IPS DF 6.9 (cell line): ENCODE measurements at regions not wholly inside any gene's neighbourhood (a gene's known extent, or its start where the extent isn't known, plus 50 kb on each side); places are given as distances from the start of the nearest gene placed in this dataset.

Experiments used
- DNase-seq: peaks from one replicate; pipeline ENCODE4 v3.0.0-alpha.2; 2013; ENCODE audit warnings: low read depth, low spot score
- H3K27ac ChIP-seq: one replicate; pipeline ENCODE4 v1.5.1; 2013; ENCODE audit warnings: low read length, control low read depth
- H3K27me3 ChIP-seq: 2 replicates; pipeline ENCODE4 v1.6.1; 2013; ENCODE audit warnings: mild to moderate bottlenecking, low read length; ENCODE audit not compliant: control insufficient read depth, insufficient read depth
- H3K36me3 ChIP-seq: 2 replicates; pipeline ENCODE4 v1.6.1; 2013; ENCODE audit warnings: low read length; ENCODE audit not compliant: control insufficient read depth, insufficient read depth
- H3K4me1 ChIP-seq: 2 replicates; pipeline ENCODE4 v1.6.1; 2013; ENCODE audit warnings: low read length; ENCODE audit not compliant: control insufficient read depth, insufficient read depth
- H3K4me3 ChIP-seq: 2 replicates; pipeline ENCODE4 v1.5.1; 2013; ENCODE audit warnings: mild to moderate bottlenecking, low read length
- H3K9me3 ChIP-seq: 2 replicates; pipeline ENCODE4 v1.6.1; 2013; ENCODE audit warnings: low read length, inconsistent platforms; ENCODE audit not compliant: control insufficient read depth, insufficient read depth
- WGBS: extraction: QIAGEN DNeasy Blood & Tissue Kit; methylation state at CpG from one replicate; pipeline ENCODE4 v1.1.7; 2013; ENCODE audit warnings: mixed read lengths, missing lambda C conversion rate; ENCODE audit not compliant: insufficient read length, insufficient coverage; 5-methylcytosine and 5-hydroxymethylcytosine counted together

DNA sequence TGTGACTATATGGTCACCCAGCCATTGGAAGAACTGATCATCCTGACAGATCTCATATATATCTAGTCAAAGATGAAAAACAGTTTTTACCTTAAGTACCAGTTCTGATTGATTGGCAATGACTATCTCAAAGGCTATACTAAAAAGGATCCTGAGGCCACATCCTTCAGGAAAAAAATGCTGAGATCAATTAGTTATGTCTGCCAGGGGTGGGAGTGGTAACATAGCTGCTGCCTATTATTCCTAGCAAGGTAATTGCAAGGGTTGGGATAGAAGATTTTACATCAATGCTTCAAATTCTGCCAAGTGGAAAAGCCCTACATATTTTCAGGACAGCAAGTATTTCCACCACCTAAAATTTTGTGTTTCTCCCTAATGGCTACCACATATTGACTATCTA lies 114.7 kb downstream of the C1D start:
- no peaks in the 10 kb centered on the region for H3K27me3 ChIP-seq
- no peaks in the 10 kb centered on the region for H3K36me3 ChIP-seq
- H3K4me3 ChIP-seq: no peak overlapping the region
- no peaks in the 10 kb centered on the region for H3K9me3 ChIP-seq
- H3K4me1 ChIP-seq: no peaks in the 10 kb centered on the region
- no peak overlapping the region for H3K27ac ChIP-seq
- no peak for DNase-seq

DNA sequence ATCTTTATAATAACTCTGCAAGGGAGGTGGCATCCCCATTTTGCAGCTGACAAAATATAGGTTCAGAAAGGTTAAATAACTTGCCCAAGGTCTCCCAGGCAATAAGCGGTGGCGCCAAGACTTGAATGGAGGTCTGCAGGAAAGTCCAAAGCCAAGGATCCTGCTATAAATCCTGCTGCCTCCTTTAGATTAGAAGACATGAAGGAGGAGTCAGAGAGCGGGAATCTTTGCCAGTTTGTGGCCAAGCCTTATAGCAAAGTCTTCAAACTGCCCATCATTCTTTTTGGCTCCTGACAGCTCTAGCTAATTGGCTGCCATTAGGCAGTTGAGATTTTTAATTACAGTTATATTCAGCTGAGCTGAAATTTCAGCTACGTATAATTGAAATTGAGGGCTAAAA lies 114.3 kb downstream of the C1D start:
- no peak overlapping the region for H3K4me3 ChIP-seq
- no peaks in the 10 kb centered on the region for H3K27me3 ChIP-seq
- H3K9me3 ChIP-seq: no peaks in the 10 kb centered on the region
- DNase-seq: no peak
- H3K4me1 ChIP-seq: peaks cover 1% of the 10 kb centered on the region; the same call in 1 of the 2 replicates
- no peak overlapping the region for H3K27ac ChIP-seq
- no CpG with 5 or more reads among the region's 4 CpGs for WGBS
- no peaks in the 10 kb centered on the region for H3K36me3 ChIP-seq

DNA sequence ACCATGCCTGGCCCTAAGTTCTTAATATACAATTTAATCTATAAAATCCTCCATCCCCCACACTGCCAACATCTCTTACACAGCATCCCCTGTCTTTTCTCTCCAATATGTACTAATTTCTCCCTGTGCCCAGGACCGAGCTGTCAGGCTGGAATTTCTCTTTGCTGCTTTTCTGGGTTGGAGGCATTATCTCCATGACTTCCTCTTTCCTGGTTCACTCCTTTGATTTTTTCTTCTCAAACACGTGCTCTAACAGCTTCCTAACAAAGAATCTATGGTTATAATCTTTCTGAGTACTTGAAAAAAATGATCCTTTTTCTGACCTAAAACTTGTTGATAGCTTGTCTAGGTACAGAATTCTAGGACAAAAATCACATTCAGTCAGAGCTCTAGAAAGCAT lies 112.8 kb downstream of the C1D start:
- no CpG with 5 or more reads among the region's 2 CpGs for WGBS
- DNase-seq: no peak
- Histone ChIP-seq H3K36me3 (no peaks in the 10 kb centered on the region), H3K4me3 (no peak overlapping the region), H3K27me3 (no peaks in the 10 kb centered on the region), H3K9me3 (no peaks in the 10 kb centered on the region), H3K4me1 (peaks cover 1% of the 10 kb centered on the region; the same call in 1 of the 2 replicates), H3K27ac (no peak overlapping the region)

DNA sequence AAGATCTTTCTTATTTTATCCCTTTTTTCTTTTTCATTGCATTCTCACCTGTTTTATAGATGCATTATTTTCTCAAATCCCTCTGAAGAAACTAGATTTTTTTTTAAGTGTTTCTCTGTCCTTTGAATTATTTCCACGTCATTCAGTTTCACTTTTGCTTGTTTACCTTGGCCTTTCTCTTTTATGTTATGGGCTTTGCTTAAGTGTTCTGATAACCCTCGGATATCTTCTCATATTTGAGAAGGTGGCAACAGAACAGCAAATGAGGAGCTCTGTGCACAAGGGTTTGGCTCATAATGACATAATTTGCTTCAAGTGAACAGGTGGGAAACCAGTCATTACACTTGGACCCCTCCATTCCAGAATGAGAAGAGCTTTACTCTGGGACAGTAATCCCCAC lies 111.9 kb downstream of the C1D start:
- H3K4me1 ChIP-seq: peaks cover 1% of the 10 kb centered on the region; the same call in 1 of the 2 replicates
- no peaks in the 10 kb centered on the region for H3K9me3 ChIP-seq
- WGBS: no CpG with 5 or more reads among the region's 2 CpGs
- H3K4me3 ChIP-seq: no peak overlapping the region
- no peak for DNase-seq
- no peaks in the 10 kb centered on the region for H3K36me3 ChIP-seq
- H3K27me3 ChIP-seq: no peaks in the 10 kb centered on the region
- H3K27ac ChIP-seq: no peak overlapping the region

DNA sequence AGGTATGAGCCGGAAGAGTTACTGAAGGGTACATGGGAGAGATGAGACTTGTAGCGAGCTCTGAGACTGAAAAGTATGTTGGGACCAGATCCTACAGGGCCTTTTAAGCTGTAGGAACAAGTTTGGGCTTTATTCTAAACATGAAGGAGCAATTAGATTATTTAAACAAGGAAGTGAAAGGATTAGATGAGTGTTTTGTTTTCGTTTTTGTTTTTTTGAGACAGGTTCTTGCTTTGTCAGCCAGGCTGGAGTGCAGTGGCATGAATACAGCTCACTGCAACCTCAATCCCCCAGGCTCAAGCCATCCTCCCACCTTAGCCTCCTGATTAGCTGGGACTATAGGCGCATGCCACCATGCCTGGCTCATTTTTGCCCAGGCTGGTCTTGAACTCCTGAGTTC lies 110.7 kb downstream of the C1D start:
- no peak overlapping the region for H3K27ac ChIP-seq
- no peaks in the 10 kb centered on the region for H3K27me3 ChIP-seq
- peaks cover 1% of the 10 kb centered on the region; the same call in 1 of the 2 replicates for H3K4me1 ChIP-seq
- no peaks in the 10 kb centered on the region for H3K9me3 ChIP-seq
- H3K36me3 ChIP-seq: no peaks in the 10 kb centered on the region
- 100% methylated on average over 1 of the region's 4 CpGs for WGBS
- no peak for DNase-seq
- no peak overlapping the region for H3K4me3 ChIP-seq

DNA sequence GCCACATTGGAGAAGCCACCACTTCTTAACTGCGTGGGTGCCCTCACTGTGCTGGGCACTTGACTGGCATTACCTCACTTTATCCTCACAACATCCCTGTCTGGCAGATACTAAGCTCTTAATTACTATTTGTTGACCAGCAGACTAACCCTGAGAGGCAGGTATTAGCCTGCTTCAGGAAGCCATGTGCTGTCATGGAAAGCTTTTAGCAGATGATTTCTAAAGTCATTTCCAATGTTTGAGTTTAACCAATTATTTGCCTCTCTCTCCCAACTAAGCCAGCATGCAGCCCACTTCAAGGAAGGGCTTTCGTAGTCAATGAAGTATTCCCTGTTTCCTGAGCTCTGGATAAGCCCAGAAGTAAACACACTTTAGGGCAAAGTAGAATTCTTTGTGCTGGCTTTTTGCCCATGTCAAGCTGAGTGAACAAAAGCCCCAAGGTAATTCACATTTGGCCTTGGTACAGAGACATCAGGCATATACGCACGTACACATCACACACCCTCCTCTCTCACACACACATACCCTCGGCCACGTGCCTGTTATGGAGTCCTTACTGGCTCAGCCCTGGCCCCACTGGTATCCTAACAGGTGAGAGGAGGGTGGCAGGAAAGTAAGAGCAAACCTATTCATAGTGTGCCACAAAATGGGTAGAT lies 108.6 kb downstream of the C1D start:
- Histone ChIP-seq H3K4me3 (no peak overlapping the region), H3K4me1 (peaks cover 1% of the 10 kb centered on the region; the same call in 1 of the 2 replicates), H3K9me3 (no peaks in the 10 kb centered on the region), H3K27ac (no peak overlapping the region), H3K36me3 (no peaks in the 10 kb centered on the region), H3K27me3 (no peaks in the 10 kb centered on the region)
- no CpG with 5 or more reads among the region's 6 CpGs for WGBS
- DNase-seq: no peak

DNA sequence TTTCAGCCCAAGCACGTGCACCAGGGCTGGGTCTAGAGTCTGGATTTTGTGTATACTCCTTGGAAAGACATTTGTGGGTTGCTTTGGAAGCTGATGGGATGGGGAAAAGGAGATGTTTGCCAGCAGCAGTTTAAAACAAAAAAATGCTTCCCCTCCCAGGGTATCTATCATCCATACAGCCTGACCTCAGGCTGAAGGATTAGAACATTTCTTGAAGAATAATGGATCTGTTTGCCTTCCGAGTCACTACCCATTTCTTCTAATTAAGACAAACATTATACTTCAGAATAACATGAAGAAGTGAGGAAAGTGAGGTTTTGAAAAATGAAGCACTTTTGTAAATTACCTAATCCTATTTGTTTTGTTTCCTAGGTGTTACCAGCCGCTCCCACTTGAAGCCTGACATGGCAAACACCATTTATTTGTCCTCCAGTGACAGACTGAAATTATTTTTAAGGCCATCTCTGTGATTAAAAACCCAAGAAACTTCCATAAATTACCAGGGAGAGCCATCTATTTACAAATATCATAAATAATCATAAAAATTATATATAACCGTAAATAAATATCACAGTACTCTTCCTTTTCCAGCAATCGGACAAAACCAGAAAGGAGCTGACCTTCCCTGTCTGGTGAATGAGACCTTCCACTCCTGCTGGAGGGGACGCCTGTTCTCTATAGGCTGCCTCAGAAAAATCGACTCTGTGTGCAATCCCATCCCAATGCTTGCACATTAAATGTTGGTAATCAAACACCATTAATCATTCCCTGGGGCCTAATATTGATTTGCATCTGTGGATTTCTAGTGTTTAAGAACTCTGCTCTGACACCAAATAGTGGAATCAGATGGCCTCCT lies 106.8 kb downstream of the C1D start:
- WGBS: 100% methylated on average over 2 of the region's 7 CpGs
- Histone ChIP-seq H3K36me3 (no peaks in the 10 kb centered on the region), H3K4me3 (no peak overlapping the region), H3K4me1 (peaks cover 1% of the 10 kb centered on the region; the same call in 1 of the 2 replicates), H3K27me3 (no peaks in the 10 kb centered on the region), H3K9me3 (no peaks in the 10 kb centered on the region), H3K27ac (no peak overlapping the region)
- no peak for DNase-seq

DNA sequence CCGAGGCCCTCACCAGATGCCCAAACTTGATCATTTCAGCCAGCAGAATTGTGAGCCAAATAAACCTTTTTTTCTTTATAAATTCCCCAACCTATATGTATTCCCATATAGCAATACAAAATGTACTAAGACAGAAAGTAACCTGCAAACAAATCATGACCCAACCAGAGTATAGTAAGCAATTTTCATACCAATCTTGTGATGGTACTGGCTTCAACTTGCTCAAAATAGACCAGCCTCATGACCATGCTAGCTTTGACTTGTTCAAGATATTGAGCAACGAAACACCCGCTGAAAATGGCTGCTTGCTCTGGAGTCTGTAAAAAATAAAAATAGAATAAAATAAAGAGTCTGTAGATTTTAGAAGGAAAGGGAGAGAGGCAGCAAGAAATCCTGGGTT lies 97.6 kb downstream of the C1D start:
- no peak overlapping the region for H3K27ac ChIP-seq
- H3K4me1 ChIP-seq: no peaks in the 10 kb centered on the region
- H3K36me3 ChIP-seq: no peaks in the 10 kb centered on the region
- WGBS: no CpG with 5 or more reads among the region's 3 CpGs
- H3K9me3 ChIP-seq: no peaks in the 10 kb centered on the region
- no peak for DNase-seq
- H3K27me3 ChIP-seq: no peaks in the 10 kb centered on the region
- H3K4me3 ChIP-seq: no peak overlapping the region

DNA sequence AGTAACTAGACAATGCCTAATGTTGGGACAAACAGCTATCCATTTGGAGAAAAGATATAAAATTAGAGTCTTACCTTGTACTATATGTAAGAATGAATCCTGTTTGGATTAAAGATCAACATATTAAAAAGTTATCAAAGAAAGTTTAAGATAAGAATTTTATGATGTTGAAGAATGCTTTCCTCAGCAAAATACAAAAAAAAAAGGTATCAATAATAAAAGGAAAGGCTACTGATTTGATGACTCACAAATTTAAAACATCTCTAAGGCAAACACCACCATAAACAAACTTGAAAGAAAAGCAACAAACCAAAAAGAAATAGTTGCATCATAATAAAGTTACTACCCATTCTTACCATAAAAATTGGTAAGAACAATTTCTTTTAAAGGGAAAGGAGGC lies 92.7 kb downstream of the C1D start:
- H3K27ac ChIP-seq: no peak overlapping the region
- DNase-seq: no peak
- H3K9me3 ChIP-seq: no peaks in the 10 kb centered on the region
- H3K4me1 ChIP-seq: no peaks in the 10 kb centered on the region
- H3K27me3 ChIP-seq: no peaks in the 10 kb centered on the region
- H3K36me3 ChIP-seq: no peaks in the 10 kb centered on the region
- H3K4me3 ChIP-seq: no peak overlapping the region

DNA sequence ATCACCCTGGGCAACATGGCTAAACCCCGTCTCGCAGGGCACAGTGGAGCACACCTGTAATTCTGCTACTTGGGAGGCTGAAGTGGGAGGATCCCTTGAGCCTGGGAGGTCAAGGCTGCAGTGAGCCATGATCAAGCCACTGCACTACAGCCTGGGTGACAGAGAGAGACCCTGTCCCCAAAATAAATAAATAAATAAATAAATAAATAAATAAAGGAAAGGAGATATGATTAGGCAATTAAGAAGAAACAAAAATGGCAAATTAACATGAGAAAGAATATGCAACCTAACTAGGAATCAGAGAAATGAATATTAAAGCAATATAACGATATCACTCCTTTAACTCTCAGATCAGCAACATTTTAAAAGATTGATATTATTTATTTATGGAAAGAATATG lies 92.3 kb downstream of the C1D start:
- Histone ChIP-seq H3K9me3 (no peaks in the 10 kb centered on the region), H3K27ac (no peak overlapping the region), H3K4me1 (no peaks in the 10 kb centered on the region), H3K27me3 (no peaks in the 10 kb centered on the region), H3K4me3 (no peak overlapping the region), H3K36me3 (no peaks in the 10 kb centered on the region)
- no CpG with 5 or more reads among the region's 3 CpGs for WGBS
- DNase-seq: no peak
